HEK293 (cell line): ENCODE measurements at regions not wholly inside any gene's neighbourhood (a gene's known extent, or its start where the extent isn't known, plus 50 kb on each side); places are given as distances from the start of the nearest gene placed in this dataset.
A peak's percentile ranks its signal among the peaks of the same experiment; 100 is the strongest.

Source experiments
- CTCF ChIA-PET: fragments of 350-600 bp; formaldehyde crosslinking; extraction: SDS; loops from one replicate; lab custom pipeline; 2021; ENCODE audit warnings: antibody characterized with exemption; lab: Yijun Ruan, JAX
- POLR2A ChIA-PET: fragments of 300-600 bp; formaldehyde crosslinking; extraction: SDS; loops from one replicate; lab custom pipeline; 2020; ENCODE audit warnings: antibody characterized with exemption, inconsistent platforms; lab: Yijun Ruan, JAX
- H3K27ac ChIP-seq: fragments of 200-500 bp; sonication (Bioruptor generic); 2 replicates; pipeline ENCODE4 v1.5.1; 2014; ENCODE audit warnings: low read depth, low read length, control low read depth, inconsistent platforms; ENCODE audit errors: extremely low read depth
- H3K36me3 ChIP-seq, 2 experiments: fragments of 200-500 bp in 1 of 2; sonication (Bioruptor generic) in 1 of 2; 1 replicate in 1 of 2; 2 replicates in 1 of 2; pipeline ENCODE4 v1.5.1; 2014 to 2017; ENCODE audit warnings: inconsistent platforms in 2 of 2, low read length in 2 of 2; ENCODE audit not compliant: control insufficient read depth in 2 of 2, insufficient read depth in 1 of 2
- H3K4me1 ChIP-seq: fragments of 200-500 bp; sonication (Bioruptor generic); 2 replicates; pipeline ENCODE4 v1.5.1; 2014; ENCODE audit warnings: mild to moderate bottlenecking, low read length, inconsistent platforms; ENCODE audit not compliant: control insufficient read depth, insufficient read depth
- H3K4me3 ChIP-seq: 2 replicates; pipeline ENCODE4 v1.5.1; 2011; ENCODE audit warnings: low read depth, mild to moderate bottlenecking, control low read depth, low read length, moderate library complexity
- H3K9me3 ChIP-seq: fragments of 200-500 bp; sonication (Bioruptor generic); 2 replicates; pipeline ENCODE4 v1.5.1; 2014; ENCODE audit warnings: low read depth, low read length, inconsistent platforms; ENCODE audit not compliant: control insufficient read depth, insufficient read depth
- AEBP2 ChIP-seq: fragments of 450-650 bp; formaldehyde crosslinking; IDR thresholded peaks from 2 replicates; pipeline ENCODE4 v1.5.1; 2016; ENCODE audit warnings: missing biosample characterization, missing genetic modification characterization, borderline replicate concordance
- GFI1B ChIP-seq: fragments of 450-650 bp; formaldehyde crosslinking; IDR thresholded peaks from 2 replicates; pipeline ENCODE4 v1.5.1; 2016; ENCODE audit warnings: missing biosample characterization, missing genetic modification characterization
- MYNN ChIP-seq: fragments of 450-650 bp; formaldehyde crosslinking; IDR thresholded peaks from 2 replicates; pipeline ENCODE4 v1.5.1; 2016; ENCODE audit warnings: missing biosample characterization, missing genetic modification characterization, borderline replicate concordance
- ZBTB21 ChIP-seq: fragments of 450-650 bp; formaldehyde crosslinking; IDR thresholded peaks from 2 replicates; pipeline ENCODE4 v1.5.1; 2017; ENCODE audit warnings: missing biosample characterization, missing genetic modification characterization
- ZBTB44 ChIP-seq: fragments of 450-650 bp; IDR thresholded peaks from 2 replicates; pipeline ENCODE4 v1.5.1; 2018; ENCODE audit warnings: missing biosample characterization, mild to moderate bottlenecking, missing genetic modification characterization
- ZFP37 ChIP-seq: fragments of 450-650 bp; formaldehyde crosslinking; IDR thresholded peaks from 2 replicates; pipeline ENCODE4 v1.5.1; 2016; ENCODE audit warnings: missing biosample characterization, missing genetic modification characterization
- ZNF132 ChIP-seq: fragments of 450-650 bp; formaldehyde crosslinking; IDR thresholded peaks from 2 replicates; pipeline ENCODE4 v1.5.1; 2017; ENCODE audit warnings: missing biosample characterization, missing genetic modification characterization, borderline replicate concordance
- ZNF16 ChIP-seq: fragments of 450-650 bp; formaldehyde crosslinking; IDR thresholded peaks from 2 replicates; pipeline ENCODE4 v1.5.1; 2016; ENCODE audit warnings: low read depth, missing biosample characterization, missing genetic modification characterization
- ZNF174 ChIP-seq: fragments of 450-650 bp; formaldehyde crosslinking; IDR thresholded peaks from 2 replicates; pipeline ENCODE4 v1.5.0; 2017; ENCODE audit warnings: missing biosample characterization, mild to moderate bottlenecking, missing genetic modification characterization
- ZNF18 ChIP-seq: fragments of 450-650 bp; formaldehyde crosslinking; IDR thresholded peaks from 2 replicates; pipeline ENCODE4 v1.5.1; 2016; ENCODE audit warnings: missing biosample characterization, missing genetic modification characterization
- ZNF202 ChIP-seq: fragments of 450-650 bp; formaldehyde crosslinking; IDR thresholded peaks from 2 replicates; pipeline ENCODE4 v1.5.1; 2016; ENCODE audit warnings: missing biosample characterization, missing genetic modification characterization, borderline replicate concordance
- ZNF214 ChIP-seq: fragments of 450-650 bp; formaldehyde crosslinking; IDR thresholded peaks from 2 replicates; pipeline ENCODE4 v1.5.1; 2017; ENCODE audit warnings: missing biosample characterization, mild to moderate bottlenecking, missing genetic modification characterization, borderline replicate concordance
- ZNF239 ChIP-seq: fragments of 450-650 bp; formaldehyde crosslinking; IDR thresholded peaks from 2 replicates; pipeline ENCODE4 v1.5.1; 2016; ENCODE audit warnings: missing biosample characterization, missing genetic modification characterization
- ZNF266 ChIP-seq: fragments of 450-650 bp; formaldehyde crosslinking; IDR thresholded peaks from 2 replicates; pipeline ENCODE4 v1.5.1; 2016; ENCODE audit warnings: missing biosample characterization, missing genetic modification characterization, low read depth
- ZNF354C ChIP-seq: fragments of 450-650 bp; formaldehyde crosslinking; IDR thresholded peaks from 2 replicates; pipeline ENCODE4 v1.5.1; 2016; ENCODE audit warnings: missing biosample characterization, missing genetic modification characterization, low read depth, borderline replicate concordance
- ZNF398 ChIP-seq: fragments of 450-650 bp; formaldehyde crosslinking; IDR thresholded peaks from 2 replicates; pipeline ENCODE4 v1.5.1; 2017; ENCODE audit warnings: missing biosample characterization, missing genetic modification characterization
- ZNF404 ChIP-seq: fragments of 450-650 bp; formaldehyde crosslinking; IDR thresholded peaks from 2 replicates; pipeline ENCODE4 v1.5.1; 2017; ENCODE audit warnings: missing biosample characterization, missing genetic modification characterization
- ZNF529 ChIP-seq: fragments of 450-650 bp; formaldehyde crosslinking; IDR thresholded peaks from 2 replicates; pipeline ENCODE4 v1.5.1; 2017; ENCODE audit warnings: missing genetic modification characterization, missing biosample characterization; ENCODE audit not compliant: insufficient replicate concordance
- ZNF555 ChIP-seq: fragments of 450-650 bp; formaldehyde crosslinking; conservative IDR thresholded peaks from 2 replicates; pipeline ENCODE4 v1.5.1; 2017; ENCODE audit warnings: missing biosample characterization, mild to moderate bottlenecking, missing genetic modification characterization, inconsistent platforms
- ZNF580 ChIP-seq: fragments of 450-650 bp; formaldehyde crosslinking; IDR thresholded peaks from 2 replicates; pipeline ENCODE4 v1.5.1; 2016; ENCODE audit warnings: missing biosample characterization, missing genetic modification characterization
- ZNF585B ChIP-seq: fragments of 450-650 bp; formaldehyde crosslinking; IDR thresholded peaks from 2 replicates; pipeline ENCODE4 v1.5.1; 2016; ENCODE audit warnings: missing biosample characterization, missing genetic modification characterization
- ZNF610 ChIP-seq: fragments of 450-650 bp; formaldehyde crosslinking; IDR thresholded peaks from 2 replicates; pipeline ENCODE4 v1.5.1; 2016; ENCODE audit warnings: missing biosample characterization, missing genetic modification characterization, borderline replicate concordance
- ZNF629 ChIP-seq: fragments of 450-650 bp; formaldehyde crosslinking; IDR thresholded peaks from 2 replicates; pipeline ENCODE4 v1.5.1; 2017; ENCODE audit warnings: missing biosample characterization, missing genetic modification characterization
- ZNF639 ChIP-seq: fragments of 450-650 bp; formaldehyde crosslinking; IDR thresholded peaks from 2 replicates; pipeline ENCODE4 v1.5.1; 2016; ENCODE audit warnings: missing biosample characterization, missing genetic modification characterization
- ZNF654 ChIP-seq: fragments of 450-650 bp; formaldehyde crosslinking; IDR thresholded peaks from 2 replicates; pipeline ENCODE4 v1.5.1; 2016; ENCODE audit warnings: low read depth, missing biosample characterization, missing genetic modification characterization
- ZNF664 ChIP-seq: fragments of 450-650 bp; formaldehyde crosslinking; IDR thresholded peaks from 2 replicates; pipeline ENCODE4 v1.5.1; 2016; ENCODE audit warnings: missing biosample characterization, missing genetic modification characterization
- ZNF670 ChIP-seq: fragments of 450-650 bp; formaldehyde crosslinking; IDR thresholded peaks from 2 replicates; pipeline ENCODE4 v1.5.1; 2016; ENCODE audit warnings: missing biosample characterization, missing genetic modification characterization, low read depth
- ZNF792 ChIP-seq: fragments of 450-650 bp; formaldehyde crosslinking; IDR thresholded peaks from 2 replicates; pipeline ENCODE4 v1.5.1; 2016; ENCODE audit warnings: missing biosample characterization, missing genetic modification characterization
- ZNF830 ChIP-seq: fragments of 450-650 bp; IDR thresholded peaks from 2 replicates; pipeline ENCODE4 v1.5.0; 2018; ENCODE audit warnings: missing biosample characterization, missing genetic modification characterization, low read depth, mild to moderate bottlenecking, moderate library complexity

- peak; percentile 84 for TF ChIP-seq ZNF580 (tag by site-specific recombination)
- peak; percentile 90; the same call in 1 of the 2 replicates for TF ChIP-seq ZNF202
- TF ChIP-seq ZNF18 (tag by site-specific recombination): peak; percentile 45; the same call in 1 of the 2 replicates
- peak; percentile 56 for TF ChIP-seq ZNF629
- TF ChIP-seq MYNN (tag by site-specific recombination): 0 out of 2 replicates have a peak, but pooled peaks have one; percentile 19
- peak; percentile 78; the same call in 1 of the 2 replicates for TF ChIP-seq AEBP2 (tag by site-specific recombination)
- TF ChIP-seq ZBTB21 (tag by site-specific recombination): 0 out of 2 replicates have a peak, but pooled peaks have one; percentile 56
- peak; percentile 42 for TF ChIP-seq ZNF654 (tag by site-specific recombination)
- peak; percentile 88 for TF ChIP-seq ZNF266 (tag by site-specific recombination)
- peak; percentile 36; the same call in 1 of the 2 replicates for TF ChIP-seq ZNF404 (tag by site-specific recombination)
- 0 out of 2 replicates have a peak, but pooled peaks have one; percentile 38 for TF ChIP-seq ZNF664 (tag by site-specific recombination)
- 0 out of 2 replicates have a peak, but pooled peaks have one; percentile 23 for TF ChIP-seq ZNF610 (tag by site-specific recombination)
- peak; percentile 76 for TF ChIP-seq ZNF529 (tag by site-specific recombination)
- TF ChIP-seq ZFP37 (tag by site-specific recombination): peak; percentile 66; the same call in 1 of the 2 replicates
- TF ChIP-seq ZNF555 (tag by site-specific recombination): peak; percentile 96
- 0 out of 2 replicates have a peak, but pooled peaks have one; percentile 59 for TF ChIP-seq ZNF639 (tag by site-specific recombination)
- TF ChIP-seq, all 188 proteins: peak for 43; not testable (repeated sequence) for 145
Measured at GRCh38 chr1:80523071-80523470, 1277.7 kb upstream of the ADGRL2 start (continued).

- ChIA-PET CTCF (no interaction called here), POLR2A (no interaction called here)
- no peaks in the 10 kb centered on the region for H3K36me3 ChIP-seq
- H3K4me3 ChIP-seq: no peak overlapping the region
- no peaks in the 10 kb centered on the region for H3K9me3 ChIP-seq
- no peaks in the 10 kb centered on the region for H3K4me1 ChIP-seq
- H3K27ac ChIP-seq: no peak overlapping the region
- TF ChIP-seq ZNF670 (tag by site-specific recombination) (no peak), ZNF174 (tag by site-specific recombination) (no peak), ZNF580 (tag by site-specific recombination) (no peak), ZNF585B (tag by site-specific recombination) (no peak), ZNF354C (tag by site-specific recombination) (no peak), ZNF132 (no peak), ZNF792 (tag by site-specific recombination) (no peak), GFI1B (tag by site-specific recombination) (no peak), ZNF398 (tag by site-specific recombination) (no peak), ZNF239 (tag by site-specific recombination) (no peak), ZNF830 (tag by site-specific recombination) (no peak), ZNF214 (no peak), ZBTB44 (no peak), ZNF16 (no peak)
Measured at GRCh38 chr1:80520949-80521348, 1279.8 kb upstream of the ADGRL2 start.
